Coronary artery (tissue), 2 donors: ENCODE measurements at regions not wholly inside any gene's neighbourhood (a gene's known extent, or its start where the extent isn't known, plus 50 kb on each side); places are given as distances from the start of the nearest gene placed in this dataset.

Experiments used
- DNase-seq: peaks from one replicate; pipeline ENCODE4 v3.0.0-alpha.2; 2017; ENCODE audit warnings: low spot score
- H3K27ac ChIP-seq, 2 donors: fragments of 200-600 bp; sonication (generic); one replicate each; pipeline ENCODE4 v1.5.1; 2016 to 2019
- H3K4me3 ChIP-seq: fragments of 200-600 bp; sonication (generic); 2 replicates; pipeline ENCODE4 v1.5.1; 2016; ENCODE audit warnings: mild to moderate bottlenecking, moderate library complexity
- TF ChIP-seq, protein P1 (sequence below): fragments of 200-600 bp; sonication (generic); IDR thresholded peaks from one replicate; pipeline ENCODE4 v1.5.1; 2019; ENCODE audit warnings: antibody characterized with exemption

DNA sequence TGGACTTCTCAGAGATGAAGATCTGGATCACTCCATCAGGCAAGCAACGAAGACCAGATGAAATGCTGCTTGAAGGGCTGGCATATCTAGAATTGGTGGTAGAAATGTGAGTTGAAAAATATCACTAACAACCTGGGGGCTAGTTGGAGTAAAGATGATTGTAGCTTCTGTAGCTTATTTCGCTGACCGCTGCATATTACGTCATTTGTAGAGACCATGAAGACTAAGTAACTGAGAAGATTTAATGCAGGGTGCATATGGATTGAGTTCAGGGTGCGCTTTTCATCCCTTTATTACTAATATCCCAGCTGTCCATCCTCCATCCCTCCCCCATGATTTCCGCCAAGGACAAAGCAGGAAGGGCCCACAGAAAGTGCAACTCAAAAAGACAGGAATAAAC lies 1364.0 kb downstream of the PCDH9 start:
- TF ChIP-seq, protein P1, sequence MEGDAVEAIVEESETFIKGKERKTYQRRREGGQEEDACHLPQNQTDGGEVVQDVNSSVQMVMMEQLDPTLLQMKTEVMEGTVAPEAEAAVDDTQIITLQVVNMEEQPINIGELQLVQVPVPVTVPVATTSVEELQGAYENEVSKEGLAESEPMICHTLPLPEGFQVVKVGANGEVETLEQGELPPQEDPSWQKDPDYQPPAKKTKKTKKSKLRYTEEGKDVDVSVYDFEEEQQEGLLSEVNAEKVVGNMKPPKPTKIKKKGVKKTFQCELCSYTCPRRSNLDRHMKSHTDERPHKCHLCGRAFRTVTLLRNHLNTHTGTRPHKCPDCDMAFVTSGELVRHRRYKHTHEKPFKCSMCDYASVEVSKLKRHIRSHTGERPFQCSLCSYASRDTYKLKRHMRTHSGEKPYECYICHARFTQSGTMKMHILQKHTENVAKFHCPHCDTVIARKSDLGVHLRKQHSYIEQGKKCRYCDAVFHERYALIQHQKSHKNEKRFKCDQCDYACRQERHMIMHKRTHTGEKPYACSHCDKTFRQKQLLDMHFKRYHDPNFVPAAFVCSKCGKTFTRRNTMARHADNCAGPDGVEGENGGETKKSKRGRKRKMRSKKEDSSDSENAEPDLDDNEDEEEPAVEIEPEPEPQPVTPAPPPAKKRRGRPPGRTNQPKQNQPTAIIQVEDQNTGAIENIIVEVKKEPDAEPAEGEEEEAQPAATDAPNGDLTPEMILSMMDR, result no peak
- H3K4me3 ChIP-seq, result no peak overlapping the region

DNA sequence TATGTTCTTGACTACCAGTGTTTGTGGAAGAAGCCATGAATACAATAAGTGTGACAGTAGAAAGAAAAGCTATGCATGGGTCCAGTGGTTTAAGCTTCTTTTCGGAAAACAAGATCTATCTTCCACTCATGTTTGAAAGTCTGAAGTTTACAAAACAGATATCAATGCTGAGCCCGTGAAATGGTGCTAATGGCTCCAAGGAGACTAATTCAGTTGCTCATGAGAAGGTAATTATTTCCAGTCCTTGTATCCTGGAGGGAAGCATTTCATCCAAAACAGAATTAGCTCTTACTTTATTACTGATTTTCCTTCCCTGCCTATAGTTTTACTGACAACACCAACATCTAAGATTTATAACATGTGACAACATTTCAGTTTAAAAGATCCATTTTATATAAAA lies 1364.9 kb downstream of the PCDH9 start:
- TF ChIP-seq, protein P1, result no peak
- no peak for DNase-seq
- H3K4me3 ChIP-seq, result no peak overlapping the region
- H3K27ac ChIP-seq, result no peak overlapping the region

More for the DNA sequence above, 1364.0 kb downstream of the PCDH9 start:
- H3K27ac ChIP-seq, result no peak overlapping the region
- no peak for DNase-seq

DNA sequence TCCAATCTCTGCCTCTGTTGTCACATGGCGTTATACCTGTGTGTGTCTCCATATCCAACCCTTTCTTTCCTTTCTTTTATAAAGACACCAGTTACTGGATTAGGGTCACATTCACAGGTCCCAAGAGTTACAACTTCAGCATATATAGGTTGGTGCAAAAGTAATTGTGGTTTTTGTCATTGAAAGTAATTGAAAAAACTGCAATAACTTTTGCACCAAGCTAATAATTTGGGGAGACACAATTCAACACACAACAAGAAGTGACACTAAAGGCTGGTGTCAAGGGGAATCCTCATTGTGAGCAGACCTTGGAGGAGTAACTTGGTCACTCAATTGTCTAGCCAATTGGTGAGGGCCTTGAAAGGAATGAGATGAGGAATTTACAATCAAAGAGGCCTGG lies 1366.1 kb downstream of the PCDH9 start:
- no peak for DNase-seq
- no peak overlapping the region for H3K27ac ChIP-seq
- no peak overlapping the region for H3K4me3 ChIP-seq
- TF ChIP-seq, protein P1, result no peak

DNA sequence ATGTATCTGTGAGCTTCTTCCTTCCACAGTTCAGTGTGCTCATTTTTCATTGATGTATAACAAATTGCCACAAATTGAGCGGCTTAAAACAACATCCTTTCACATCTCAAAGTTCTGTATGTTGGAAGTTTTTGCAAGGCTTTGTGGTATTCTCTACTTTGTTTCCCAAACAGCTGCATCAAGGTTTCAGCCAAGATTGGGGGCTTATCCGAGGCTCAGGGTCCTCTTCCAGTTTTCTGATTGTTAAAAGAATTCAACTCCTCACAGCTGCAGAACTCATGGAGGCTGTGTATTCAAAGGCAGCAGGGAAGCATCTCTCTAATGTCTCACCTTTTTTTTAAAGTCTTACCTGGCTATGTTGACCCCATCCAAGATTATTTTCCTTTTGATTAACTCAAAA lies 1369.8 kb downstream of the PCDH9 start:
- Histone ChIP-seq H3K27ac (no peak overlapping the region), H3K4me3 (no peak overlapping the region)
- no peak for DNase-seq
- TF ChIP-seq, protein P1, result no peak

DNA sequence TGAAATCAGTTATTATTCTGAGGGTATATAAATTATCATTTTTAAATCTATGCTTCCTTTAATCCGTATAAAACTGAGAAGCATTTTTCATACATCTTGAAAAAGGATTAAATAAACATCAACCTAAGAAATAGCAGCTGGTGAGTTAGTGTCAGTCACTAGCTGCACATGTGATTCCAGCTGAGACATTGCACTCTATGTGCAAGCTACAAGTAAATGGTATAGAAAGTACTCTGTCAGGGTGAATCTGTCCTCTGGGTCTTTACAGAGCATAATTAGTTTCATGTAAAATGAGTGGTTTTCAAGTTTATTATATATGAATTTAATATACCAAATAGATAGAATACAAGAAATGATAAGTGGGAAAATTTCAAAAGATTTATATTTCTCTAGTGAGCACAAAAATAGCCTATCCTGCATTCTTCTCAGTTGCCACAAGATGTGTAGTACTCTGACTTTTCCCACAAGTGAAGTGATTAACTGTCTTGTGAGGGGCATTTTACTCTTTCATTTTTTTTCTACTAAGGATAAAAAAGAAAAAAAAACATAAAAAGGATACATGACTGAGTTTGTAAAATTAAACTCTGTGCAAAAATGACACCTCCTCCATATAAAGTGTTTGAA lies 1372.1 kb downstream of the PCDH9 start:
- Histone ChIP-seq H3K27ac (no peak overlapping the region), H3K4me3 (no peak overlapping the region)
- TF ChIP-seq, protein P1, result no peak
- no peak for DNase-seq

DNA sequence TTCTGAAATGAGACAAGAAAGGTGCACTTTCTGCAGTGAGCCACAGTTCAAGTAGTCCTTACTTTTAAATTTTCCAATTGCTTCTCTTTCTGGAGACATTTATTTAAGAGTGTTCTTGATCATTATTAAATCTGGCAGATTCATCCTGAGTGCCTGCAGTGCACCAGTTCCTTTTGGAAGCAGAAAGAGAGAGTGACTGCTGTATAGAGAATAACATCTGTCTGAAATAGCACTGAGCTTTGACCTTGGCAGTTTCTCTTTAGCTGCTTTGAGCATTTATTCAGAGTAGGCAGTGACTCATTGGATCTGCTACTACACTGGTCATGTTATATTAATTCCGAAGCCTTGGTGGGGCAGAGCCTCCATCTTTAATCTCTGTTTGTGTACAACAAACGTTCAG lies 1373.7 kb downstream of the PCDH9 start:
- H3K27ac ChIP-seq, result no peak overlapping the region
- TF ChIP-seq, protein P1, result no peak
- DNase-seq, result no peak
- H3K4me3 ChIP-seq, result no peak overlapping the region

DNA sequence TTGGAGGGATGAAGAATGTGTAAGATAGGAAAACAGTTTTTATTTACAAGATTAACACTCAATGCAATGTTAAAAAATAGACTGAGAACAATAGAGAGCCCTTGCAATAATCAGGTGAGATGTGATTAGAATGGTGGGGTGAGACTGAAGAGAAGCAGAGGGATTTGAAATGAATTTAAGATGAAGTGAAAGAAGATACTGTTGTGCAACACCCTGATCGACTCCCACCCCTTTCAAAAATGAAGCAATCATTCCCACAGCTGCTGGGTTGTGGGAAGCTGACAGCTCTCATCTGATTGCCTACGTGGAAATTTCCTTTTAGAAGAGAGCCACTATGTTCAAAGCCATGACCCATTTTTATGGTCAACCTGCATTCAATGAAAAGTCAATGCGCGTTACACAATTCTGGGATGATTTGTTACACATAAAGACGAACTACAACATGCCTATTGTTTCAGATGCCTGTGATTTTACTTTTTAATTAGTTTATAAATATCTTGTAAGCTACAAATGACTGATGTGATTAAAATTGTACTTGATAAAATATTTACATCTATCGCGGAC lies 1374.8 kb downstream of the PCDH9 start:
- Histone ChIP-seq H3K4me3 (no peak overlapping the region), H3K27ac (no peak overlapping the region)
- TF ChIP-seq, protein P1, result no peak
- no peak for DNase-seq
